HG03575 (cell line): ENCODE measurements at regions not wholly inside any gene's neighbourhood (a gene's known extent, or its start where the extent isn't known, plus 50 kb on each side); places are given as distances from the start of the nearest gene placed in this dataset.

Source experiments
- ATAC-seq: cut with Tn5 transposase; IDR thresholded peaks from one replicate; pipeline ENCODE4 v1.9.1; 2021; ENCODE audit not compliant: unreplicated experiment, insufficient number of reproducible peaks, low FRiP score; ENCODE audit errors: extremely low read depth

GRCh38 chr2:225989809-225990208 lies 590.3 kb downstream of the NYAP2 start:
- ATAC-seq, result no peak

- ATAC-seq, result no peak
These were observed 580.9 kb downstream of the NYAP2 start for GRCh38 chr2:225980372-225980771.

GRCh38 chr2:225971433-225971832 lies 571.9 kb downstream of the NYAP2 start:
- ATAC-seq, result no peak

GRCh38 chr2:225948903-225949302 lies 549.4 kb downstream of the NYAP2 start:
- ATAC-seq, result no peak

GRCh38 chr2:225938991-225939390 lies 539.5 kb downstream of the NYAP2 start:
- no peak for ATAC-seq

- ATAC-seq, result no peak
These were observed 538.2 kb downstream of the NYAP2 start for GRCh38 chr2:225937625-225938187.

- no peak for ATAC-seq
These were observed 533.4 kb downstream of the NYAP2 start for GRCh38 chr2:225932811-225933413.

GRCh38 chr2:225930687-225931086 lies 531.2 kb downstream of the NYAP2 start:
- ATAC-seq, result no peak

- ATAC-seq, result no peak
These were observed 521.2 kb downstream of the NYAP2 start for GRCh38 chr2:225920621-225921220.

GRCh38 chr2:225916692-225917091 lies 517.2 kb downstream of the NYAP2 start:
- no peak for ATAC-seq

GRCh38 chr2:225911019-225911418 lies 511.5 kb downstream of the NYAP2 start:
- no peak for ATAC-seq

GRCh38 chr2:225895126-225895525 lies 495.6 kb downstream of the NYAP2 start:
- no peak for ATAC-seq

GRCh38 chr2:225894236-225894980 lies 494.9 kb downstream of the NYAP2 start:
- no peak for ATAC-seq

GRCh38 chr2:225893151-225893550 lies 493.6 kb downstream of the NYAP2 start:
- ATAC-seq, result no peak

- ATAC-seq, result no peak
These were observed 492.3 kb downstream of the NYAP2 start for GRCh38 chr2:225891771-225892170.

GRCh38 chr2:225891013-225891412 lies 491.5 kb downstream of the NYAP2 start:
- ATAC-seq, result no peak

- ATAC-seq, result peak; percentile 87
These were observed 489.9 kb downstream of the NYAP2 start for GRCh38 chr2:225889452-225889851.

- no peak for ATAC-seq
These were observed 467.6 kb downstream of the NYAP2 start for GRCh38 chr2:225867071-225867470.

GRCh38 chr2:225865468-225865867 lies 466.0 kb downstream of the NYAP2 start:
- ATAC-seq, result no peak

GRCh38 chr2:225864394-225864793 lies 464.9 kb downstream of the NYAP2 start:
- no peak for ATAC-seq
